ENCODE measurements at regions not wholly inside any gene's neighbourhood (a gene's known extent, or its start where the extent isn't known, plus 50 kb on each side); places are given as distances from the start of the nearest gene placed in this dataset.

DNA sequence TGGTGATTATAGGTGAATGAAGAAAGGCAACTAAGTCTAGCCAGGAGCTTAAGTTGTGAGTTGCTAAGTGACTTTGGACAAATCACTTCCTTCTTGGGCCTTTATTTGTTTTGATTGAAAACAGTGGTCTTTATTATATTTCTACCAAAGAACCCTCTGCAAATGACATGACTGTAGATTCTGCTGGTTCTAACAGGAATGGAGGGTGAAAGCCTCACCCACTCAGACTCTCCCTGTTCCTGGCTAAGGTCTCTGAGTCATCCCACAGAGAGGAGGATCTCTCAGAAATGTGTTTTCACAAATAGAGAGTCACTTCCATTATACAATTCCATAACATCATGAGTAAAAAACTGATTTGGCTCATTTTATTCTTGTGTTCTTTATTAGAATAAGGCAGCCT lies 583.9 kb upstream of the LRRC4C start:
- Mint-ChIP-seq H3K4me1 (ENCODE audit: unreplicated experiment) (no peaks in the 10 kb centered on the region), H3K27ac (ENCODE audit: unreplicated experiment) (no peak overlapping the region), H3K9me3 (ENCODE audit: unreplicated experiment) (peaks cover 12% of the 10 kb centered on the region), H3K27me3 (ENCODE audit: unreplicated experiment) (peaks cover 2% of the 10 kb centered on the region), H3K36me3 (ENCODE audit: low read depth, unreplicated experiment) (no peaks in the 10 kb centered on the region), H3K4me3 (ENCODE audit: unreplicated experiment) (no peak overlapping the region)
- TF ChIP-seq, protein P1, sequence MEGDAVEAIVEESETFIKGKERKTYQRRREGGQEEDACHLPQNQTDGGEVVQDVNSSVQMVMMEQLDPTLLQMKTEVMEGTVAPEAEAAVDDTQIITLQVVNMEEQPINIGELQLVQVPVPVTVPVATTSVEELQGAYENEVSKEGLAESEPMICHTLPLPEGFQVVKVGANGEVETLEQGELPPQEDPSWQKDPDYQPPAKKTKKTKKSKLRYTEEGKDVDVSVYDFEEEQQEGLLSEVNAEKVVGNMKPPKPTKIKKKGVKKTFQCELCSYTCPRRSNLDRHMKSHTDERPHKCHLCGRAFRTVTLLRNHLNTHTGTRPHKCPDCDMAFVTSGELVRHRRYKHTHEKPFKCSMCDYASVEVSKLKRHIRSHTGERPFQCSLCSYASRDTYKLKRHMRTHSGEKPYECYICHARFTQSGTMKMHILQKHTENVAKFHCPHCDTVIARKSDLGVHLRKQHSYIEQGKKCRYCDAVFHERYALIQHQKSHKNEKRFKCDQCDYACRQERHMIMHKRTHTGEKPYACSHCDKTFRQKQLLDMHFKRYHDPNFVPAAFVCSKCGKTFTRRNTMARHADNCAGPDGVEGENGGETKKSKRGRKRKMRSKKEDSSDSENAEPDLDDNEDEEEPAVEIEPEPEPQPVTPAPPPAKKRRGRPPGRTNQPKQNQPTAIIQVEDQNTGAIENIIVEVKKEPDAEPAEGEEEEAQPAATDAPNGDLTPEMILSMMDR (IDR thresholded peaks at IDR 0.05; ENCODE audit: unreplicated experiment), result no peak
- DNase-seq (ENCODE audit: low spot score), result no peak

DNA sequence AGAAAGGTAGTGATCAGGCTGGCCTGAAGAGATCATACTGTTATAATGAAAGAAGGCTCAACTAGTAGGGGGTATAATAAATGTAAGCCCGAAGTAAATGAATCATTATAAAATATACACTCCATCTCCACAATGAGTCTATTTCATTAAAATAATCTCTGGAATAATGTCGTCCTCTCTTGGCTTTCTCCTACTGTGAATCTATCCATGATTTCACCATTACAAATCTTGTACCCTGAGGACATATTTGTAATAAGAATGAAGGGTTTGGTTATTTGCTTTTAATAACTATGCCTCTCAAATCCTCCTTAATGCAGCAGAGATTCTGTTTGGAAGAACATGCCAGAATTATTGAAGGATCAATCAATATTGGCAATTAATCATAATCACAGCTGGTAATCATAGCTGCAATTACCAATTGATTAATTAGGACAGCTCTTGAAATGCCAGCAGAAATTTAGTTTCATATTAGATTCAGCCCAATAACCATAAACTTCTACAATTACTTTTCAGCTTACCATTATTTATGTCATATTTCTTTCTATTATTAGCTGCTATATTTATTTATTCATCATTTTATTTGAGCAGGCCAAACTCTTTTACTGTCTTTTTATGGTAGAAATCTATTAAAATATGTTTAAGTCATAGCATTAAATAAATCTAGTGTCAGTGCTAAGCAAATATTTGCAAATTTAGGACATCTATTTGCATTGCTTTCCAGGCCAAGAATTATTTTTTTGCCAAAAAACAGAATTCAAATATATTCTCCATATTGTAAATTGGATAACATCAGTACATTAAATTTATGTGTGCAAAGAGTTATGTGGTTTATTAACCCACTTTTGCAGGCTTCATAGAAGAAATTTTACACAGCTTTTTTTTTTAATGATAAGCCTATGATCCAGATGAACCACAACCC lies 588.4 kb upstream of the LRRC4C start:
- Mint-ChIP-seq H3K27ac (ENCODE audit: unreplicated experiment) (no peak overlapping the region), H3K4me3 (ENCODE audit: unreplicated experiment) (no peak overlapping the region), H3K27me3 (ENCODE audit: unreplicated experiment) (peaks cover 2% of the 10 kb centered on the region), H3K36me3 (ENCODE audit: low read depth, unreplicated experiment) (no peaks in the 10 kb centered on the region), H3K9me3 (ENCODE audit: unreplicated experiment) (peaks cover 20% of the 10 kb centered on the region), H3K4me1 (ENCODE audit: unreplicated experiment) (no peaks in the 10 kb centered on the region)
- no peak for DNase-seq (ENCODE audit: low spot score)
- TF ChIP-seq, protein P1 (IDR thresholded peaks at IDR 0.05; ENCODE audit: unreplicated experiment), result no peak

DNA sequence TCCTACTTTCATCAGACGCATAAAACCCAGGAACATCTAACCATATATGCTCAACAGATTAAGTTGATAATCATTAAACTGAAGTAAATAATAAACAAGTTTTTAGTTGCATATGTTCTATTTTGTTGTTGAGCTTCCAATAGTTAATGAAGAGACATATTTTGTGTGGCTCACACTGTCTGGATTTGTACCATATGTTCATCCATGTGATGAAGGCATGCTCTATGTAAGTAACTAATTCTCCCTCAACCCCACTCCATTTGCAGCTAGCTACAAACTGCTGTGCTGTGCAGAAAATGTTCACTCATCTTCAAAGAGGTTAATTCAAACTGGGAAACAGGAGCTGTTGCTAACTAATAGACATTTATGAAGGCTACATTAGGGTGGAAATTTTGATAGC lies 589.7 kb upstream of the LRRC4C start:
- Mint-ChIP-seq H3K4me1 (ENCODE audit: unreplicated experiment) (no peaks in the 10 kb centered on the region), H3K36me3 (ENCODE audit: low read depth, unreplicated experiment) (no peaks in the 10 kb centered on the region), H3K9me3 (ENCODE audit: unreplicated experiment) (peaks cover 19% of the 10 kb centered on the region), H3K27me3 (ENCODE audit: unreplicated experiment) (no peaks in the 10 kb centered on the region), H3K4me3 (ENCODE audit: unreplicated experiment) (no peak overlapping the region), H3K27ac (ENCODE audit: unreplicated experiment) (no peak overlapping the region)
- DNase-seq (ENCODE audit: low spot score), result no peak
- TF ChIP-seq, protein P1 (IDR thresholded peaks at IDR 0.05; ENCODE audit: unreplicated experiment), result no peak

DNA sequence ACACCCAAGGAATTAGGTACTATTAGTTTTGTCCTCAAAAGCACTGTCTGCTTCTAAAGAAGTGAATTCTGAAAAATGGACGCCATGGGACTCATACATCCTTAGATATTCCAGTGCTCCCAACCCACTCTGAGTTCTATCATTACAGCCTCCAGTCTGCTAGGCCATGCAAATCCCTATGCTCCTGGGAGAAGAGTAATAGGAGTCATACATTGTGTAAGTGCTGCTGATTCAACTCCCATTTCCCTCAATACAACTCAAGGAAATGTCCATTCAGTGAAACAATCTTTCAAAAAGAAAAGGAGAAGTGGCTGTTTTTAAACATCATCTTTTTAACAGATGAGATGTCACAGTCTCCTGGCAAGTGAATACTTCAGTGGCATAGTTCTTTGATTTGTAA lies 590.2 kb upstream of the LRRC4C start:
- Mint-ChIP-seq H3K36me3 (ENCODE audit: low read depth, unreplicated experiment) (no peaks in the 10 kb centered on the region), H3K27me3 (ENCODE audit: unreplicated experiment) (no peaks in the 10 kb centered on the region), H3K27ac (ENCODE audit: unreplicated experiment) (no peak overlapping the region), H3K9me3 (ENCODE audit: unreplicated experiment) (peaks cover 14% of the 10 kb centered on the region), H3K4me3 (ENCODE audit: unreplicated experiment) (no peak overlapping the region), H3K4me1 (ENCODE audit: unreplicated experiment) (no peaks in the 10 kb centered on the region)
- TF ChIP-seq, protein P1 (IDR thresholded peaks at IDR 0.05; ENCODE audit: unreplicated experiment), result no peak
- no peak for DNase-seq (ENCODE audit: low spot score)

DNA sequence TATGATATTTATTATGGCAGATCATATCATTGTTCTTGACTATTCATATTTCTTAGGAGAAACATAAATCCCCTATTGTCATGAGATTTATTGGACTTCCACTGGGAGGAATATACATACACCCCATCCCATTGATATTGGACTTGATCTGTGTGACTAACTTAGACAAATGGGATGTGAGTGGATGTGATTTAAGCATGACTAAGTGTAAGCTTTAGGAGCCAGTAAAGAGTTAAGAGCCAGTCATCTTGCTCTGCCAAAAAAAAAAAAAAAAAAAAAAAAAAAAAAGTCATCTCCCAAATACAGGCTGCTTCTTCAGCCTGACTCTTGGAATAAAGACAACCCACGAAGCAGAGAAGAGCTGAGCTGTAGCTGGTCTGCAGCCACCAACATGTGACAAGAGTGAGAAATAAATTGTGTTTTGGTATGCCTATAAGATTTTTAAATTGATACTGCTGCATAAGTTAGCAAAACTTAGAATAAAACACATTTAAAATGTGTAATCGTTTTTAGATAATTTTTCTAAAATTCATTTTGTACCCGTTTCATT lies 595.0 kb upstream of the LRRC4C start:
- Mint-ChIP-seq H3K36me3 (ENCODE audit: low read depth, unreplicated experiment) (no peaks in the 10 kb centered on the region), H3K4me3 (ENCODE audit: unreplicated experiment) (no peak overlapping the region), H3K27me3 (ENCODE audit: unreplicated experiment) (no peaks in the 10 kb centered on the region), H3K9me3 (ENCODE audit: unreplicated experiment) (peaks cover 8% of the 10 kb centered on the region), H3K27ac (ENCODE audit: unreplicated experiment) (no peak overlapping the region), H3K4me1 (ENCODE audit: unreplicated experiment) (no peaks in the 10 kb centered on the region)
- TF ChIP-seq, protein P1 (IDR thresholded peaks at IDR 0.05; ENCODE audit: unreplicated experiment), result no peak
- DNase-seq (ENCODE audit: low spot score), result no peak
